ENCODE measurements at regions not wholly inside any gene's neighbourhood (a gene's known extent, or its start where the extent isn't known, plus 50 kb on each side); places are given as distances from the start of the nearest gene placed in this dataset.

DNA sequence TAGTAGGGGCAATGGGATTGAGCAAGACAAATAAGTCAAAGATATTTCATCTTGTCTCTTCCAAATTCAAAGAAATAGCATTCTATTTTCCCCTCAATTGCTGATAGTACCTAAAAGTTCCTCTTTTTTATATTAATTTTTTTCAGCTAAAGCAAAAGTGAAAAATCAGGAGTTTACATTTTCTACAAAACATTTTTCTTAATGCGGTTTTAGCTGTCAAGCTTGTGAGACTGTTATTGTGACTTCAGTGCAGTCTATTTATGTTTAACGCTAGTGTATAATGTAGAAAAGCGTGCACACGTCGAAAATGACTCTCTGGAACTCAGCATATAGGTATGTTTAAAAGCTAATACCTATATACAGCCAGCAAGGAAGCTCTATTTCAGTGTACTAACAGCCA is 119.8 kb downstream of the BTBD3 start:
- no peak for TF ChIP-seq JUND (IDR thresholded peaks at IDR 0.05; ENCODE audit: low read depth)
- DNase-seq (ENCODE audit: low read depth in 1 of 2, low spot score in 1 of 2): no peak
- in situ Hi-C loops (cut with HindIII; ENCODE audit: low pct_unique_long_range_greater_than_20kb, low sequenced_read_pairs): no loop called here

- TF ChIP-seq JUND (IDR thresholded peaks at IDR 0.05; ENCODE audit: low read depth): no peak
- in situ Hi-C loops (cut with HindIII; ENCODE audit: low pct_unique_long_range_greater_than_20kb, low sequenced_read_pairs): no loop called here
- no peak for DNase-seq (ENCODE audit: low read depth in 1 of 2, low spot score in 1 of 2)
Measured at GRCh38 chr20:12040261-12040660, 122.6 kb downstream of the BTBD3 start.

- in situ Hi-C loops (cut with HindIII; ENCODE audit: low pct_unique_long_range_greater_than_20kb, low sequenced_read_pairs): no loop called here
- no peak for TF ChIP-seq JUND (IDR thresholded peaks at IDR 0.05; ENCODE audit: low read depth)
- no peak for DNase-seq (ENCODE audit: low read depth in 1 of 2, low spot score in 1 of 2)
Measured at GRCh38 chr20:12044969-12045368, 127.3 kb downstream of the BTBD3 start.

DNA sequence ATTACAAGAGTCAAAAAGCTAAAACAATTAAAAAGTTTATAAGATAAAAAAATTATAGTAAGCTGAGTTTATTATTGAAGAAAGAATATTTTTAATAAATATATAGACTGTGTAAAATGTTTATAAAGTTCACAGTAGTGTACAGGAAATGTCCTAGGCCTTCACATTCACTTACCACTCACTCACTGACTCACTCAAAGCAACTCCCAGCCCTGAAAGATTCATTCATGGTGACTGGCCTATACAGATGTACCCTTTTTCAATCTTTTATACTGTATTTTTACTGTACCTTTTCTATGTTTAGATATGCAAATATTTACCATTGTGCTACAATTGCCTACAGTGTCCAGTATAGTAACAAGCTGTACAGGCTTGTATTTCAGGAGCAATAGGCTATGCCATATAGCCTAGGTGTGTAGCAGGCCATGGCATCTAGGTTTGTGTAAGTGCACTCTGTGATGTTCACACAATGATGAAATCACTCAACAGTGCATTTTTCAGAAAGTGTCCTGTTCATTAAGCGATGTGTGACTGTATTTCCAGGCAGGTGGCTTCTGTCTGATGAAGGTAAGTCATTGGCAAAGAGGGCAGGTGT is 130.2 kb downstream of the BTBD3 start:
- in situ Hi-C loops (cut with HindIII; ENCODE audit: low pct_unique_long_range_greater_than_20kb, low sequenced_read_pairs): no loop called here
- TF ChIP-seq JUND (IDR thresholded peaks at IDR 0.05; ENCODE audit: low read depth): no peak
- no peak for DNase-seq (ENCODE audit: low read depth in 1 of 2, low spot score in 1 of 2)

DNA sequence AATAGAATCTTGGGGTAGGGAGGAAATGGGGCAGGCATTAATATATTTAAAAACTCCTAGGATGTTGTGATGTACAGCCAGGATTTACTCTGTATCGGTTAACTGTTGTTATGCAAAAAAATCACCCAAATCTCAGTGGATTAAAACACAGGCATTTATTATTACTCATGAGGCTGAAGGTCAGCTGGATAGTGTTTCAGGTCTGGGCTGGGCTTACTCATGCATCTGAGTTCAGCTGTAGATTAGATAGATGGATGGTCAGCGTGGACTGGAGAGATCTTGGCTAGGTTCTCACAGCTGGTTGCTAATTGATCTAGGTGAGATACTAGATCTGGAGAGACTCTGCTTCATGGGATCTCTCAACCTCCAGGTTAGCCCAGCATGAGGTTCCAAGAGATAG is 131.4 kb downstream of the BTBD3 start:
- no peak for TF ChIP-seq JUND (IDR thresholded peaks at IDR 0.05; ENCODE audit: low read depth)
- in situ Hi-C loops (cut with HindIII; ENCODE audit: low pct_unique_long_range_greater_than_20kb, low sequenced_read_pairs): no loop called here
- DNase-seq (ENCODE audit: low read depth in 1 of 2, low spot score in 1 of 2): no peak

DNA sequence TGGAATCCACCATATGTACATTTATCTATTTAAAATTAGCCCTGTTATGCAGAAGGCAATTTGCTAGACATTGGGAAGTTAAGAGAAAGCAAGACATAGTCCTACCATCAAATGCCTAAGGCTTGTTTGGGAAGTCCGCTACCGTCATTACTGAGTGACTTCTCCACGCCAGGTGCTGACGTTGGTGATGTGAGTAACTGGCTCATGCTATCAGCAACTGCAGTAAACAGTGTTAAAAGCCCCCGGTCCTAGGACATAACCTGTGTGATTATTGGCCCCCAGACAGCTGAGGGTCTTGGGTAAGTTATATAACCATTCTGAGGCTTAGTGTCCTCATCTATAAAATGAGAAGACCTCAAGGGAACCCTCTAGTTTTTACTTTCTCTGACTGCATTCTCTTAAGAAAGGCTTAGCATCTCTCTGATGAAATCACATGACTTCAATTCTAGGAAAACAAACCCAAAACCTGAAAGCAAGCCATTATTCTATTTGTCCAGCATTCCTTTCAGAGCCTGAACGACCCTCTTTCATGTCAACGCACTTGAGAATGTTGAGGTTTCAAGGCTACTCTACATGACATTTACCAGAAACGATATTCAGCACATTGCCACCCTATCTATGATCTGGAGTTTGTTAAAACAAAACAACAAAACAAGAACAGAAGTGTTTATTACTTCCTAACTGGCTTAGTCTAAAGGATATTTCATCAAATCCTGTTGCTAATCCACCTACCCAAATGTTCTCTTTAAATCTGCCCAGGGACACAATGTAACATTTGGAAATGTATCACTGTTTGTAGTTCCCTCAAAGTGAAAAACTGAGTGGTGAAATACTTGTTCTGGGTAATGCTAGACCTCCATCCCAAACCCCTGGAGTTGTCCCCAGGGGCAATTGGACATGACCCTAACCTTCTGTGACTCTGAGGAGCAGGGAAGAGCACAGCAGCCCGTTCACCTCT is 133.8 kb downstream of the BTBD3 start:
- no peak for DNase-seq (ENCODE audit: low read depth in 1 of 2, low spot score in 1 of 2)
- in situ Hi-C loops (cut with HindIII; ENCODE audit: low pct_unique_long_range_greater_than_20kb, low sequenced_read_pairs): no loop called here
- TF ChIP-seq JUND (IDR thresholded peaks at IDR 0.05; ENCODE audit: low read depth): no peak

GRCh38 chr20:12053353-12053752 is 135.7 kb downstream of the BTBD3 start:
- in situ Hi-C loops (cut with HindIII; ENCODE audit: low pct_unique_long_range_greater_than_20kb, low sequenced_read_pairs): no loop called here
- DNase-seq (ENCODE audit: low read depth in 1 of 2, low spot score in 1 of 2): no peak
- TF ChIP-seq JUND (IDR thresholded peaks at IDR 0.05; ENCODE audit: low read depth): no peak

- no peak for DNase-seq (ENCODE audit: low read depth in 1 of 2, low spot score in 1 of 2)
- in situ Hi-C loops (cut with HindIII; ENCODE audit: low pct_unique_long_range_greater_than_20kb, low sequenced_read_pairs): no loop called here
- TF ChIP-seq JUND (IDR thresholded peaks at IDR 0.05; ENCODE audit: low read depth): no peak
Measured at GRCh38 chr20:12054556-12054955, 136.9 kb downstream of the BTBD3 start.

DNA sequence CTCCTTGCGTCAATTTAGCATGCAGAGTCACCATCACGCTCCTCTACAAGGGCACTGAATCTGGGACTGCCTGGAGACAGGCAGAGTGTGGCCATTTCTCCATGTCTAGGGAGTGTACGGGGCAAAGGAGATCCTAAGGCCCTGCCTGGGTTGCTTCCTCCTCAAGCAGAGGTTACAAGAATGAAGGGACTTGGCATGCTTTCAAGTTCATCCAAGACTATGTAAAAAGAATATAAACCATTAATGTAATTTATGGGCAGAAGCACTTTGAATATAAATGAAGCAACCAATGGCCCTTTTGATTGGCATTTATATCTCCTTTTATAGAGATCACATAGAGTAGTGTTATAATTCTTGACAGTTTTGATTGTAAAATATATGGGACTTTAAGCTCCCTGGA is 137.5 kb downstream of the BTBD3 start:
- in situ Hi-C loops (cut with HindIII; ENCODE audit: low pct_unique_long_range_greater_than_20kb, low sequenced_read_pairs): no loop called here
- no peak for DNase-seq (ENCODE audit: low read depth in 1 of 2, low spot score in 1 of 2)
- TF ChIP-seq JUND (IDR thresholded peaks at IDR 0.05; ENCODE audit: low read depth): no peak

DNA sequence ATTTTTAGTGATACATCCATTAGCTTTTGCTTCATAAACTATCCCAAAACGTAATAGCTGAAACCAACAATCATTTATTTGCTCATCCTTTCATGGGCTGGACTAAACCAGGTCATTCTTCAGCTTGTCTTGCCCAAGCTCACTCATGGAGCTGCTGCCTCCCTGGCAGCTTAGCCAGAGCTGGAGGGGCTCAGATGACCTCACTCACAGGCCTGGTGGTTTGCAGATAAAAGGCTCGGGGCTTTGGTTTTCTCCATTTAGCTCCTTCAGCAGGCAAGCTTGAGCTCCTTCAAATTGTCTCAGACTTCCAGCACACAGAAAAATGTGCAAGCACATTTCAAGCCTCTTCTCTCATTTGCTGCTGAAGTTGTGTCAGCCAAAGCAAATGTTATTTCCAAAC is 139.1 kb downstream of the BTBD3 start:
- TF ChIP-seq JUND (IDR thresholded peaks at IDR 0.05; ENCODE audit: low read depth): no peak
- no peak for DNase-seq (ENCODE audit: low read depth in 1 of 2, low spot score in 1 of 2)
- in situ Hi-C loops (cut with HindIII; ENCODE audit: low pct_unique_long_range_greater_than_20kb, low sequenced_read_pairs): no loop called here

DNA sequence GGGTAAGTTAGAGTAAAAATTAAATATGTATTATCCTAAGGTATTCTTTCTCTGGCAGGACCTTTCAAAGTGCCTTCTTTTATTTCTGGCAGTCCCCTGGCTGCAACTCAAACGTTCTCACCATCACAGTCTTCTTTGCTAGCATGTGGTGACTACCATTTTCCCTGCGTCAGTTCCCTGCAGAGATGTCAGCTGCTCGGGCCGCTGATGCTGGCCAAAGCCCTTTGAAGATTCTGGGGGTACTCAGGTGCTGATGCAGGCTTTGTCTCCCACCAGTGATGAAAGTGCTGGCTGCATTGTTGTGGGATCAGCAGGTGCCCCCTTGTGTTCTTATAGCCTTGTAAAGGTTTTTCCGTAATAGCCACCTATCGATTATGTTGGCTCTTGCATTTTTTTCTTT is 140.1 kb downstream of the BTBD3 start:
- in situ Hi-C loops (cut with HindIII; ENCODE audit: low pct_unique_long_range_greater_than_20kb, low sequenced_read_pairs): no loop called here
- TF ChIP-seq JUND (IDR thresholded peaks at IDR 0.05; ENCODE audit: low read depth): no peak
- DNase-seq (ENCODE audit: low read depth in 1 of 2, low spot score in 1 of 2): no peak

DNA sequence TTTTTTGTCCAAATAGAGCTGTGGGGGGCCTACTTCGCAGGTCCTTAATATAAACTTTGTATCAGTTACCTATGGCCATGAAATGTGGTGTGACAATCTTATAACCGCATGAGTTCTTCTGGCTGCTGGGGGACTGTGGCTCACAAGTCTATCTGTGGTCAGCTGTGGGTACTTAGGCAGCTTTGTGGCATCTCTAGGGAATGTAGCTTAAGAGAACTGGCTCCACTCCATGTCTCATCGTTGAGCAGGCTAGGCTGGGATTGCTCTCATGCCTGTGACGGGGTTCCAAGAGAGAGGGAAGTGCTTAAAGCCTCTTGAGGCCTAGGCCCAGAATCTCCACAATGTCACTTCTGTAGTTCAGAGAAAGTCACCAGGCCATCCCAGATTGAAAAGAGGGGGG is 140.5 kb downstream of the BTBD3 start:
- TF ChIP-seq JUND (IDR thresholded peaks at IDR 0.05; ENCODE audit: low read depth): no peak
- no peak for DNase-seq (ENCODE audit: low read depth in 1 of 2, low spot score in 1 of 2)
- in situ Hi-C loops (cut with HindIII; ENCODE audit: low pct_unique_long_range_greater_than_20kb, low sequenced_read_pairs): no loop called here

GRCh38 chr20:12061466-12061865 is 143.8 kb downstream of the BTBD3 start:
- in situ Hi-C loops (cut with HindIII; ENCODE audit: low pct_unique_long_range_greater_than_20kb, low sequenced_read_pairs): no loop called here
- no peak for DNase-seq (ENCODE audit: low read depth in 1 of 2, low spot score in 1 of 2)
- no peak for TF ChIP-seq JUND (IDR thresholded peaks at IDR 0.05; ENCODE audit: low read depth)
